ENCODE measurements at regions not wholly inside any gene's neighbourhood (a gene's known extent, or its start where the extent isn't known, plus 50 kb on each side); places are given as distances from the start of the nearest gene placed in this dataset.

DNA sequence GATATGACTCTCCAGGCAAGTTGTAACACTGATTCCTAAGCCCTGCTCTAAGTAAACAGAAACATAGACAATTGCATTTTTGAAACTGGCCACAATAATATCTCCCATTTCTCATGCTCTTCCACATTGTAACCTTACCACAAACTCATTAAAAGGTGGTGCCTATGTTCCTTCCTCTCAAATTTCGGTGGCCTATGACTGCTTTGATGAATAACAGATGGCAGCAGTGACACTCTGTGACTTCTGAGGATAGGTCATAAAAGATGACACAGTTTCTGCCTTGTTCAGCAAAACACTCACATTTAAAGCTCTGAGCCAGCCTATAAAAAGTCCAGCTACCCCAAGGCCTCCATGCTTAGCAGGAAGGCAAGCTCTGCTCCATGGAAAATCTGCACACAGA lies 195.2 kb downstream of the EFHB start:
- Histone ChIP-seq H3K9me2 (ENCODE audit: insufficient read depth, low read length) (no peaks in the 10 kb centered on the region), H3K4me3 (ENCODE audit: low read length) (no peak overlapping the region), H3K27ac (ENCODE audit: low read length) (no peak overlapping the region), H3K27me3 (ENCODE audit: insufficient read depth, low read depth, low read length) (no peaks in the 10 kb centered on the region), H3K4me2 (ENCODE audit: low read length) (no peak overlapping the region), H3F3A (ENCODE audit: insufficient read depth, low read length, poor library complexity, severe bottlenecking) (no peaks in the 10 kb centered on the region), H2AFZ (ENCODE audit: low read depth, low read length) (no peak overlapping the region), H3K79me2 (replicated peaks; ENCODE audit: insufficient read depth, low read length) (no peaks in the 10 kb centered on the region), H3K9me3 (ENCODE audit: low read length) (no peaks in the 10 kb centered on the region), H3K9ac (ENCODE audit: low read length) (no peak overlapping the region), H4K20me1 (ENCODE audit: insufficient read depth) (no peaks in the 10 kb centered on the region), H3K36me3 (ENCODE audit: insufficient read depth, low read length) (no peaks in the 10 kb centered on the region)
- TF ChIP-seq SMC3 (conservative IDR thresholded peaks at IDR 0.05; ENCODE audit: poor library complexity) = no peak
- no peak for TF ChIP-seq EZH2 (IDR thresholded peaks at IDR 0.05; ENCODE audit: borderline replicate concordance, insufficient read depth, low read length, poor library complexity, severe bottlenecking)
- TF ChIP-seq RAD21 (conservative IDR thresholded peaks at IDR 0.05) = no peak
- TF ChIP-seq, protein P1, sequence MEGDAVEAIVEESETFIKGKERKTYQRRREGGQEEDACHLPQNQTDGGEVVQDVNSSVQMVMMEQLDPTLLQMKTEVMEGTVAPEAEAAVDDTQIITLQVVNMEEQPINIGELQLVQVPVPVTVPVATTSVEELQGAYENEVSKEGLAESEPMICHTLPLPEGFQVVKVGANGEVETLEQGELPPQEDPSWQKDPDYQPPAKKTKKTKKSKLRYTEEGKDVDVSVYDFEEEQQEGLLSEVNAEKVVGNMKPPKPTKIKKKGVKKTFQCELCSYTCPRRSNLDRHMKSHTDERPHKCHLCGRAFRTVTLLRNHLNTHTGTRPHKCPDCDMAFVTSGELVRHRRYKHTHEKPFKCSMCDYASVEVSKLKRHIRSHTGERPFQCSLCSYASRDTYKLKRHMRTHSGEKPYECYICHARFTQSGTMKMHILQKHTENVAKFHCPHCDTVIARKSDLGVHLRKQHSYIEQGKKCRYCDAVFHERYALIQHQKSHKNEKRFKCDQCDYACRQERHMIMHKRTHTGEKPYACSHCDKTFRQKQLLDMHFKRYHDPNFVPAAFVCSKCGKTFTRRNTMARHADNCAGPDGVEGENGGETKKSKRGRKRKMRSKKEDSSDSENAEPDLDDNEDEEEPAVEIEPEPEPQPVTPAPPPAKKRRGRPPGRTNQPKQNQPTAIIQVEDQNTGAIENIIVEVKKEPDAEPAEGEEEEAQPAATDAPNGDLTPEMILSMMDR (IDR thresholded peaks at IDR 0.05; ENCODE audit: poor library complexity, severe bottlenecking) = no peak
- TF ChIP-seq POLR2AphosphoS5 (IDR thresholded peaks at IDR 0.05) = no peak
- TF ChIP-seq TAF1 (IDR thresholded peaks at IDR 0.05; ENCODE audit: low read depth) = no peak
- TF ChIP-seq MXI1 (conservative IDR thresholded peaks at IDR 0.05; ENCODE audit: poor library complexity, severe bottlenecking) = no peak
- no peak for TF ChIP-seq EP300 (conservative IDR thresholded peaks at IDR 0.05; ENCODE audit: poor library complexity, severe bottlenecking)
- TF ChIP-seq, protein P2, sequence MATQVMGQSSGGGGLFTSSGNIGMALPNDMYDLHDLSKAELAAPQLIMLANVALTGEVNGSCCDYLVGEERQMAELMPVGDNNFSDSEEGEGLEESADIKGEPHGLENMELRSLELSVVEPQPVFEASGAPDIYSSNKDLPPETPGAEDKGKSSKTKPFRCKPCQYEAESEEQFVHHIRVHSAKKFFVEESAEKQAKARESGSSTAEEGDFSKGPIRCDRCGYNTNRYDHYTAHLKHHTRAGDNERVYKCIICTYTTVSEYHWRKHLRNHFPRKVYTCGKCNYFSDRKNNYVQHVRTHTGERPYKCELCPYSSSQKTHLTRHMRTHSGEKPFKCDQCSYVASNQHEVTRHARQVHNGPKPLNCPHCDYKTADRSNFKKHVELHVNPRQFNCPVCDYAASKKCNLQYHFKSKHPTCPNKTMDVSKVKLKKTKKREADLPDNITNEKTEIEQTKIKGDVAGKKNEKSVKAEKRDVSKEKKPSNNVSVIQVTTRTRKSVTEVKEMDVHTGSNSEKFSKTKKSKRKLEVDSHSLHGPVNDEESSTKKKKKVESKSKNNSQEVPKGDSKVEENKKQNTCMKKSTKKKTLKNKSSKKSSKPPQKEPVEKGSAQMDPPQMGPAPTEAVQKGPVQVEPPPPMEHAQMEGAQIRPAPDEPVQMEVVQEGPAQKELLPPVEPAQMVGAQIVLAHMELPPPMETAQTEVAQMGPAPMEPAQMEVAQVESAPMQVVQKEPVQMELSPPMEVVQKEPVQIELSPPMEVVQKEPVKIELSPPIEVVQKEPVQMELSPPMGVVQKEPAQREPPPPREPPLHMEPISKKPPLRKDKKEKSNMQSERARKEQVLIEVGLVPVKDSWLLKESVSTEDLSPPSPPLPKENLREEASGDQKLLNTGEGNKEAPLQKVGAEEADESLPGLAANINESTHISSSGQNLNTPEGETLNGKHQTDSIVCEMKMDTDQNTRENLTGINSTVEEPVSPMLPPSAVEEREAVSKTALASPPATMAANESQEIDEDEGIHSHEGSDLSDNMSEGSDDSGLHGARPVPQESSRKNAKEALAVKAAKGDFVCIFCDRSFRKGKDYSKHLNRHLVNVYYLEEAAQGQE (IDR thresholded peaks at IDR 0.05; ENCODE audit: borderline replicate concordance) = no peak

DNA sequence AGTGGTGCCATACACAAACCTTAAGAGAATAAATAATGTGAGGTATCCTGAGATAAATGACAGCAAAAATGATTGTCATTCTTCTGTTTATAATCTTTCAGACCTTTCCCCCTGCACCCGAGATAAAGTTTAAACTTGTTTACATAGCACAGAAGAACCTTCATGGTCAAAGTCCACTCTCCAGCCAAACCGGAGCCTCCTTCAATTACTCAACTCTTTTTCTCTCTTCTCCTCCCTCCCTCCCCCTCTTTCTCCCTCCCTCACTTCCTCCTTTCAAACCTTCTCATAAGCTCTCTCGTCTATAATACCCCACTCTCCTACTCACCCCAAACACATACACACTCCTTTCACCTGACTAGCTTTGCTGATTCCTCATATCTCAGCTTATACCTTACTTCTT lies 198.9 kb downstream of the EFHB start:
- Histone ChIP-seq H4K20me1 (ENCODE audit: insufficient read depth) (no peaks in the 10 kb centered on the region), H3K9me2 (ENCODE audit: insufficient read depth, low read length) (no peaks in the 10 kb centered on the region), H3K27ac (ENCODE audit: low read length) (no peak overlapping the region), H3K4me2 (ENCODE audit: low read length) (no peak overlapping the region), H2AFZ (ENCODE audit: low read depth, low read length) (no peak overlapping the region), H3K4me3 (ENCODE audit: low read length) (no peak overlapping the region), H3K9ac (ENCODE audit: low read length) (no peak overlapping the region), H3K36me3 (ENCODE audit: insufficient read depth, low read length) (no peaks in the 10 kb centered on the region), H3K9me3 (ENCODE audit: low read length) (no peaks in the 10 kb centered on the region), H3K79me2 (replicated peaks; ENCODE audit: insufficient read depth, low read length) (no peaks in the 10 kb centered on the region), H3K27me3 (ENCODE audit: insufficient read depth, low read depth, low read length) (no peaks in the 10 kb centered on the region), H3F3A (ENCODE audit: insufficient read depth, low read length, poor library complexity, severe bottlenecking) (no peaks in the 10 kb centered on the region)
- TF ChIP-seq RAD21 (conservative IDR thresholded peaks at IDR 0.05) (no peak), POLR2AphosphoS5 (IDR thresholded peaks at IDR 0.05) (no peak), EP300 (conservative IDR thresholded peaks at IDR 0.05; ENCODE audit: poor library complexity, severe bottlenecking) (no peak), EZH2 (IDR thresholded peaks at IDR 0.05; ENCODE audit: borderline replicate concordance, insufficient read depth, low read length, poor library complexity, severe bottlenecking) (no peak), MXI1 (conservative IDR thresholded peaks at IDR 0.05; ENCODE audit: poor library complexity, severe bottlenecking) (no peak), TAF1 (IDR thresholded peaks at IDR 0.05; ENCODE audit: low read depth) (no peak), SMC3 (conservative IDR thresholded peaks at IDR 0.05; ENCODE audit: poor library complexity) (no peak)
- TF ChIP-seq, protein P2 (IDR thresholded peaks at IDR 0.05; ENCODE audit: borderline replicate concordance) = no peak
- TF ChIP-seq, protein P1 (IDR thresholded peaks at IDR 0.05; ENCODE audit: poor library complexity, severe bottlenecking) = no peak
